CD4-positive, alpha-beta T cell treated with Interleukin-10 for 1 hour (primary cell): ENCODE measurements at regions not wholly inside any gene's neighbourhood (a gene's known extent, or its start where the extent isn't known, plus 50 kb on each side); places are given as distances from the start of the nearest gene placed in this dataset.
A peak's percentile ranks its signal among the peaks of the same experiment; 100 is the strongest.
"Not testable (repeated sequence)": the region's sequence is repeated elsewhere in the genome, so short reads cannot be mapped to it uniquely, and the experiment has no call there.

Experiments
- DNase-seq: peaks from one replicate; pipeline ENCODE4 v3.0.0-alpha.2; 2020

- DNase-seq, result no peak
Measured at GRCh38 chr15:77837649-77838025, 204.9 kb upstream of the LINGO1 start.

GRCh38 chr15:77836906-77837648 is 204.4 kb upstream of the LINGO1 start:
- DNase-seq, result no peak

- DNase-seq, result no peak
Measured at GRCh38 chr15:77836121-77836692, 203.5 kb upstream of the LINGO1 start.

GRCh38 chr15:77834276-77834990 is 201.7 kb upstream of the LINGO1 start:
- DNase-seq, result no peak

GRCh38 chr15:77832874-77833273 is 200.2 kb upstream of the LINGO1 start:
- DNase-seq, result no peak

GRCh38 chr15:77831986-77832385 is 199.3 kb upstream of the LINGO1 start:
- no peak for DNase-seq

- DNase-seq, result no peak
Measured at GRCh38 chr15:77830051-77830468, 197.3 kb upstream of the LINGO1 start.

- DNase-seq, result not testable (repeated sequence)
Measured at GRCh38 chr15:77829331-77829730, 196.6 kb upstream of the LINGO1 start.

GRCh38 chr15:77827860-77828259 is 195.1 kb upstream of the LINGO1 start:
- no peak for DNase-seq

- no peak for DNase-seq
Measured at GRCh38 chr15:77826006-77826695, 193.4 kb upstream of the LINGO1 start.

- DNase-seq, result no peak
Measured at GRCh38 chr15:77825546-77825945, 192.8 kb upstream of the LINGO1 start.

- DNase-seq, result no peak
Measured at GRCh38 chr15:77825252-77825542, 192.5 kb upstream of the LINGO1 start.

GRCh38 chr15:77824361-77825251 is 191.9 kb upstream of the LINGO1 start:
- DNase-seq, result no peak

GRCh38 chr15:77823736-77824135 is 191.0 kb upstream of the LINGO1 start:
- no peak for DNase-seq

GRCh38 chr15:77822631-77823230 is 190.0 kb upstream of the LINGO1 start:
- DNase-seq, result no peak

- DNase-seq, result no peak
Measured at GRCh38 chr15:77821959-77822256, 189.2 kb upstream of the LINGO1 start.

GRCh38 chr15:77821188-77821958 is 188.7 kb upstream of the LINGO1 start:
- DNase-seq, result peak; percentile 1

GRCh38 chr15:77819851-77820728 is 187.4 kb upstream of the LINGO1 start:
- DNase-seq, result no peak

GRCh38 chr15:77819048-77819850 is 186.5 kb upstream of the LINGO1 start:
- DNase-seq, result no peak
